ENCODE measurements at regions not wholly inside any gene's neighbourhood (a gene's known extent, or its start where the extent isn't known, plus 50 kb on each side); places are given as distances from the start of the nearest gene placed in this dataset.

DNA sequence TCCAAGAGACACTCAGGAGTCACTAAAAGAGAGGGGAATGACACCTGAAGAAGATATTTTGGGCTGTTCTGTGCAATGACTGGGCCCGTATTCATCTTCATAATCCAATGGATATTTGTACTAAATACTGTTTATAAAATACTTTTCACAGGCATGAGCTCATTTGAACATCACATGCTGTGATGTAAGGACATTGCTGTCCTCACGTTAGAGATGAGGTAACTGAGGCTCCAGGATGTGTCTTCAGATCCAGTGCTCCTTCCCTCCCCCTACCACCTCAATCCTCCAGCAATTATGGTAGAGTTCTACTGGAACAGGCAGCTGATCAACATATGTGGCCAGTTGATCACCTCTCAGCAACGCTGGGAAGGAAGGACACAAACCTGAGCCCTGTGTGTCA lies 139.4 kb upstream of the OSMR start:
- no peak overlapping the region for H3K27ac ChIP-seq
- DNase-seq (ENCODE audit: low spot score): no peak
- no peaks in the 10 kb centered on the region for H3K9me3 ChIP-seq
- intact Hi-C loops (cut with DNase I): no loop called here
- no peaks in the 10 kb centered on the region for H3K4me1 ChIP-seq (replicated peaks)
- no peaks in the 10 kb centered on the region for H3K36me3 ChIP-seq
- no peak for TF ChIP-seq POLR2A (IDR thresholded peaks at IDR 0.05)
- TF ChIP-seq, protein P1, sequence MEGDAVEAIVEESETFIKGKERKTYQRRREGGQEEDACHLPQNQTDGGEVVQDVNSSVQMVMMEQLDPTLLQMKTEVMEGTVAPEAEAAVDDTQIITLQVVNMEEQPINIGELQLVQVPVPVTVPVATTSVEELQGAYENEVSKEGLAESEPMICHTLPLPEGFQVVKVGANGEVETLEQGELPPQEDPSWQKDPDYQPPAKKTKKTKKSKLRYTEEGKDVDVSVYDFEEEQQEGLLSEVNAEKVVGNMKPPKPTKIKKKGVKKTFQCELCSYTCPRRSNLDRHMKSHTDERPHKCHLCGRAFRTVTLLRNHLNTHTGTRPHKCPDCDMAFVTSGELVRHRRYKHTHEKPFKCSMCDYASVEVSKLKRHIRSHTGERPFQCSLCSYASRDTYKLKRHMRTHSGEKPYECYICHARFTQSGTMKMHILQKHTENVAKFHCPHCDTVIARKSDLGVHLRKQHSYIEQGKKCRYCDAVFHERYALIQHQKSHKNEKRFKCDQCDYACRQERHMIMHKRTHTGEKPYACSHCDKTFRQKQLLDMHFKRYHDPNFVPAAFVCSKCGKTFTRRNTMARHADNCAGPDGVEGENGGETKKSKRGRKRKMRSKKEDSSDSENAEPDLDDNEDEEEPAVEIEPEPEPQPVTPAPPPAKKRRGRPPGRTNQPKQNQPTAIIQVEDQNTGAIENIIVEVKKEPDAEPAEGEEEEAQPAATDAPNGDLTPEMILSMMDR (IDR thresholded peaks at IDR 0.05): no peak
- no peak for TF ChIP-seq POLR2AphosphoS5 (IDR thresholded peaks at IDR 0.05)
- H3K27me3 ChIP-seq (replicated peaks; ENCODE audit: insufficient read depth): no peaks in the 10 kb centered on the region
- no peak overlapping the region for H3K4me3 ChIP-seq
- 84% methylated on average over 3 of the region's 3 CpGs for WGBS

DNA sequence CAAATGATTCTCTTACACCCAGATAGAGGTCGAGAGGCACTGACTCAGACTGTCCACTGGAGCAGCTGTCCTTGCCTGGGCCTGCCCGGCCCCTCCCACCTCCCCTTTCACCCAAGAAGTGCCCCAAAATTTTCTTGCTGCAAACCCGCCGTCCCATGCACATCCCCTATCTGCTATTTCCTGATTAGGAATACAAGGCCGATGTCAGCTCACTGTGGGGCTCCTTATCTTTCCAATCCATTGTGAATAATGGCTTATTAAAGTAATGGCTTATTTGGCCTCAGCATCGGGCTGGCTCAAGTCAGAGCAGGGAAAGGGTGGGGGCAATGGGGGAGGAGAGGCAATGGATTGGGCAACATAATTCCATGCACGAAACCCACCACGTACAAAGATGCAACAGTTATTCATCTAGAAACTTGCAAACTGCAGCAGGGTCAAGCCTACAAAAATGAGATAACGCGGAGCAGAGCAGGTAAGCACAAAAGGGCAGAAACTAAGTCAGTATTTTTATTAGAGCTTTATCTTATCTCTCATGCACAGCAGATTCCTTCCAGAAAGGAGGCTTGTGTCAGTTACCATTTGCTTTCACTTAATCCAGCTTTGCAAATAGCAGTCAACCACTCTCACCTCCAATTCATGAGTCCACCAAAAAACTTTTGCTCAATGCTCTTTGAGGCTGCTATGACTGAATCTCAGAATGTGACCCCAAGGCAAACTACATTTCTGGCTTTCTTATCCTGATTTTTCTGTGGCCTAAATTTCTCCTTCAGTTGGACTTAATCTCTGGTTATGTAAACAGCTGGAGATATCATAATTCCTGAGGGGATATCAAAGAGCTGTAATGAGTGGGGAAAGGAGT lies 138.2 kb upstream of the OSMR start:
- Histone ChIP-seq H3K4me3 (no peak overlapping the region), H3K27ac (no peak overlapping the region), H3K4me1 (replicated peaks) (no peaks in the 10 kb centered on the region), H3K9me3 (no peaks in the 10 kb centered on the region), H3K36me3 (no peaks in the 10 kb centered on the region), H3K27me3 (replicated peaks; ENCODE audit: insufficient read depth) (no peaks in the 10 kb centered on the region)
- no peak for DNase-seq (ENCODE audit: low spot score)
- TF ChIP-seq POLR2AphosphoS5 (IDR thresholded peaks at IDR 0.05): no peak
- no peak for TF ChIP-seq POLR2A (IDR thresholded peaks at IDR 0.05)
- TF ChIP-seq, protein P1 (IDR thresholded peaks at IDR 0.05): no peak
- intact Hi-C loops (cut with DNase I): no loop called here
- 67% methylated on average over 10 of the region's 10 CpGs for WGBS

- 50% methylated on average over 2 of the region's 2 CpGs for WGBS
- intact Hi-C loops (cut with DNase I): no loop called here
- no peak overlapping the region for H3K27ac ChIP-seq
- H3K4me3 ChIP-seq: no peak overlapping the region
- H3K36me3 ChIP-seq: no peaks in the 10 kb centered on the region
- TF ChIP-seq POLR2A (IDR thresholded peaks at IDR 0.05) (no peak), POLR2AphosphoS5 (IDR thresholded peaks at IDR 0.05) (no peak)
- TF ChIP-seq, protein P1 (IDR thresholded peaks at IDR 0.05): no peak
- no peaks in the 10 kb centered on the region for H3K4me1 ChIP-seq (replicated peaks)
- no peak for DNase-seq (ENCODE audit: low spot score)
- H3K9me3 ChIP-seq: no peaks in the 10 kb centered on the region
- H3K27me3 ChIP-seq (replicated peaks; ENCODE audit: insufficient read depth): no peaks in the 10 kb centered on the region
These were observed 136.0 kb upstream of the OSMR start for GRCh38 chr5:38709678-38710306.

- no peak for DNase-seq (ENCODE audit: low spot score)
- Histone ChIP-seq H3K4me1 (replicated peaks) (no peaks in the 10 kb centered on the region), H3K27me3 (replicated peaks; ENCODE audit: insufficient read depth) (no peaks in the 10 kb centered on the region), H3K9me3 (no peaks in the 10 kb centered on the region), H3K4me3 (no peak overlapping the region), H3K27ac (no peak overlapping the region), H3K36me3 (no peaks in the 10 kb centered on the region)
- 79% methylated on average over 2 of the region's 2 CpGs for WGBS
- intact Hi-C loops (cut with DNase I): no loop called here
- TF ChIP-seq, protein P1 (IDR thresholded peaks at IDR 0.05): no peak
- TF ChIP-seq POLR2A (IDR thresholded peaks at IDR 0.05) (no peak), POLR2AphosphoS5 (IDR thresholded peaks at IDR 0.05) (no peak)
These were observed 135.2 kb upstream of the OSMR start for GRCh38 chr5:38710627-38711026.
